GM21381 (cell line): ENCODE measurements at regions not wholly inside any gene's neighbourhood (a gene's known extent, or its start where the extent isn't known, plus 50 kb on each side); places are given as distances from the start of the nearest gene placed in this dataset.

Experiments
- ATAC-seq: cut with Tn5 transposase; IDR thresholded peaks from one replicate; pipeline ENCODE4 v1.9.1; 2021; ENCODE audit warnings: mild to moderate bottlenecking, moderate library complexity; ENCODE audit not compliant: unreplicated experiment

DNA sequence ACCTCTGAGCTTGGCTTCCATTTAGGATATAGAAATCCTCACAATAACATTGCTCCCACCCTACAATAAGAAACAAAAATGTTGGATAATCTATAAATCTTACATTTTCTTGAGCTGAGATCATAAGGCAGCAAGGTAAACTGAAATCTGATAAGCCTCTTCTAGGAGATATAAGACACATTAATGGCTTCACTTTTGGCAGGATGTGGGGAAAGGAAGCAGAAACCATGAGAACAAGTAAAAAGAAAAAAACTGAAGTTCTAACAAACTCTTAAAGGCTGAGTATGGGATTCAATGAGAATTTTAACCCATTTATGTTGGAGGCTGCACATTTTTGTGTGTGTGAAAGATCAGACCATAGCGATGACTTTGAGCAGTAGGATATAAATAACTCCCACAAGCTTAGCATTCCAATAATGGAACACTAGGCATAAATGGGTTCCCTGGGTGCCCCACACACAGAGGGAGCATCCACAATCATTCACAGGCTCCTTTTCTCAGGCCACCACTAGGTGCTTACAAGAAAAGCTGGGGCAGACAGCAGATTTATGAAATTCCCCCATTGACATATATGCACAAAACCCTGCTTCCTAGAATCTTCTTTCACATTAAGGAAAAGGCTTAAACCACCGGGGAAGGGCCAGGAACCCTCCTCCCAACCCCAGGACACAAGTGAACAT, 564.9 kb upstream of the MGMT start:
- no peak for ATAC-seq

GRCh38 chr10:128907155-128907941, 559.7 kb upstream of the MGMT start:
- no peak for ATAC-seq

DNA sequence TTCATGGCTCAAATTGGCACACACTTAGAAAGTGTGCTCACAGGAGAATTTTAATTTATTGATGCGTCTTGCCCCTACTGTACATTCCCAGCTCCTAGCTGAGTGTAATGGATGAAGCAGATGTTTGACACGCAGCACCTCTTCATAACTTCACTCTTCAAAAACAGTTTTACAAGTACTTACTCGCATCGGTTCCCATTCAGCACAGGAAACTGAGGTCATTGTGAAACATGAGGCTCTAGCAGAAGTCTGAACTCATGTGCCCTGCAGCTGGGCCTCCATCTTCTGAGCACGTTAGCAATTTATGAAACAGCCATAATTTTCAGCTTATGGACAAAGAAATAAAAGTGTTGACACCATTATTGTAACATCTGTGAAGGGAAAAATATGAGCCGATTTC, 558.9 kb upstream of the MGMT start:
- ATAC-seq = no peak

- no peak for ATAC-seq
Observed at GRCh38 chr10:128908499-128908898, 558.5 kb upstream of the MGMT start.

DNA sequence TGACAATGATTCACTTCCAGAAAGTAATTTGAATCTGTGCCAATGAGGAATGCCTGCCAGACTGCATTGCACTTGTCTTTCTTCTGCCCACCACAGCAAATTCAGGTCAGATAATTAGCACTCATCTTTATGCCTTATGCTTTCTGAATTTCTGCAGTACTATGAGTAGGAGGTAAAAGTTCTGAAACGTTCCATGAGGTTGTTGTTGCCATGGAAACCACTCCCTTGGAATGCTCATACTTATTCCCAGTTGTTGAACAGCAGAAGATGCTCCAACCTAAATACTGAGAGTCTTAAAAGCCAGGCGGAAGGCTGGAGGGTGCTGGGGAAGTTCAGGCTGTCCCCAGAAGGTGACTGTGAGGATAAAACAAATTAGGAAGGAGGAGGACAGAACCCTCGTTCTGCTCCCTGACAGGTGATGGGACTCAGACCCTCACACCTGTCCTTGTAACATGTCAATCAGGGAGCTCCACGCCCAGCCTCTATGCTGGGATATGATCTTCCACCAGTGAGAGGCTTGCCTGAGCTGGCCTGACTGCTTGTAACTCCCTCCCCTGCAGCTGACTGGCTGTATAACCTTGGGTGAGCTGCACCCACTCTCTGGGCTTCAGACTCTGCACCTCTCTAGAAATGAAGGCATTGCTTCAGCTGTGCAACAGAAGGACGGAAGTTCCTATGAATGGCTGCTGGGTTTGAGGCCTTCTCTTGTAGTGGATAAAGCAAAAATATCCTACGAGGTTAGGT, 554.3 kb upstream of the MGMT start:
- ATAC-seq = no peak

DNA sequence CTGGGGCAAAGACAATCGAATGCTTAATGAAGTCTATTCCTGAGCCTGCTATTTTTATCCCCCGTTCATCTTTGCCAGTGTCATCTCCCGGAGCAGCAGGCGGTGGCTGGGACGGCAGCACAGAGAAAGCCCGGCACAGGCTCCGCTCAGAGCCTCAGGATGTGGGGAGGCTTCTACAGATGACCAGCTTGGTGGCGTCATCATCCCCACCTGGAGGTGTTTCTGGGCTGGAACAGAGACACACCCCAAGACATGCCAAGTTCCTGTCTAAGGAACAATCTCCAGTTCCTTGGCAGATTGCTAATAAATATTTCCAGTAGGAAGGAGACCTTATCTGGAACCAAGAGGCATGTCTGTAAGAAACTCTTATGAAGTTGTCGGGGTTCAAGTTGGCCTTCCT, 552.4 kb upstream of the MGMT start:
- ATAC-seq = no peak

DNA sequence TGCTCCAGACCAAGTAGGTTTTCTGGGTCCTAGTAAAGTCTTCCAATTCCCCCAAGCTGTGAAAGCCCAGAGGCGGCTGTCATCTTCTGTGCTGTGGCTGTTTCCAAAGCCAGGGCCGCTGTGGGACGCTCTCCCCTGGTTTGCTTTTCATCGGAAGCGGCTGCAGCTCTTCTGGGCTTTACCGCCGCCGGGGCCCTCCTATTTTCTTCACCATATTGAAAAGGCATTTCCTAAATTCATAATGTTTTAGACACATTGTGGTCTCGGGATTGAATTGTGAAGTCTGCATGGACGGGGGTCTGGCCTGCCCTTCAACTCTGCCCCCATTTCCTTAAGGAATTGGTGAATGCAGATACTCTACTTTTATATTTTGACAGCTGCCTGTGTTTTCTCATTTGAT, 551.4 kb upstream of the MGMT start:
- ATAC-seq = no peak

DNA sequence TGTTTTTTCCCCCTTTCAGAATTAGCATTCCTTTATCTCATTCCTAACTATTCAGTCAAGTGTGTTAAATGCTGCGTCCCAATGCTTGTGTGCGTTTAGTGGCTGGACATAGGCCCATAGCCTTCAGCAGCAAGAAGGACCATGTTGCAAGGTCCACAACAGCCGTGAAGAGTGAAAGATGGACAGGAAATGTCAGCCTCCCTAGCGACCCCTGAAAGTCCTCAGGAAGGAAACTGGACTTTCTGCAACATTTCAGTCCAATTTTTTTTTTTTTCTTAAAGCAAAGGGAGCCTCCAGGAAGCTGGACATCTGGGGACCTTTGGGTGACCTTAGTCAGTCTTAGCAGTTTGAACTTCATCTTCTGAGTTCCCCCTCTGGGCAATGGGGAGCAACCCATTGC, 550.7 kb upstream of the MGMT start:
- ATAC-seq = no peak

DNA sequence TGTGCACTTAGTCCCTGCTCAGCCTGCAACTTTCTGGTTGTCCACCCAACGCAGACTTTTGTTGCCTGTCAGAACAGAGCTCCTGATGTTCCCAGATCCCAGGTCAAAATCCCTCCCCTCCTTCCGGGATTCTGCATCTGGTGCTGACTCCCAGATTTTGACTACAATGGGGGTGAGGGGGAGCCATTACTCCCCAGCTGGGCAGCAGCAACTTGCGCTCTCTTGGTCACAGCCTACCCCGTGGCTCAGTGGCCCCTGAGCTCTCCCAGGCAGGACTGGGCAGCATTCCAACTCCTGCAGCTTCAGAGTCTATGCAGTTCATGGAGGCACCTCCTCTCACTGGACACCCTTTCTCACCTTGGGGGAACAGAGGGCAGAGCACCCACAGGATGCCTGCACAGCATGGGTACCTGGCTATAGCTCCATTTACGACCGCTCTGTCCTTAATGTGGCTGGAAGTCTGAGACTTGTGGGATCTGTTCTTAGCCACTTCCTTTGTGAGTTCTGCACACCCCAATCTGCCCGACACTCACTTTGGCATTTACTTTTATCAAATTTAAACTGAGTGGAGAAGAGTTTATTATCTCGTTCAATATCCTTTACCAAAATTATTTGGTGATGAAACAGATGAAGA, 545.5 kb upstream of the MGMT start:
- ATAC-seq = no peak

DNA sequence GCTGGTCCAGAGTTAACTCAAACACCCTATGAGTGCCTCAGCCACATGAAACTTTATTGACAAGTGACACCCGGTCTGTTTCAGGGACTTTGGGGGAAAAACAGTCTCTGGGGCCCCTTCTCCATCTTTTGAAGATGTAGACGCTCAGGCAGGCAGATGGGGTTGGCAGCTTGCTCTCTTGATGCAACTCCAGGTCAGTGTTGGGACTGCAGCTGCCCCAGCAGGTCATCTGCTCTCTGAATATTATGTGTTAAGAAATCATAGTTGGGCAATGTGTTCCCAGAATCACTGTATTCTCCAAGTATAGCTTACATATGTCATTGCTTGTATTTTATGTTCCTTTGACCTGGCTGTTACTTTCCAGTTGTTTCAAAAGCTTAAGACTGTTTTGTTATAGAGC, 544.9 kb upstream of the MGMT start:
- ATAC-seq = no peak

GRCh38 chr10:128922619-128923196, 544.3 kb upstream of the MGMT start:
- ATAC-seq = no peak

DNA sequence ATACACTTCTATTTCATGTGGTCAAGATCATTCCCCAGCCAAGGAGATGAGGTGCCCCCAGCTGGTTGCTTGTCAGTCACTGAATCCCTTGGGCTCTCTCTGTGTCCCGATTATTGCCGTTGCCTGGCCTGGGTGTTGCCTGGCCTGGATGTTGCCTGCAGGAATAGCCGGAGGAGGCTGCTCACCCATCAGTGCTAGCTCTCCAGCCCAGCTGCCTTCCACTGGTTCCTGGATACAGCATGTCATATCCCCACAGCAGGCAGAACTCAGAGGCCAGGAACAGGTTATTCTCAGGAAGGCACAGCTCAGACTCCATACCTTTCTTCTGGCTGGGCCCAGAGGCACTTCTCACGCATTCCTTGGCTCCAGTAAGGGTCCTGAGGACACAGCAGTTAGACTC, 542.1 kb upstream of the MGMT start:
- ATAC-seq = no peak

DNA sequence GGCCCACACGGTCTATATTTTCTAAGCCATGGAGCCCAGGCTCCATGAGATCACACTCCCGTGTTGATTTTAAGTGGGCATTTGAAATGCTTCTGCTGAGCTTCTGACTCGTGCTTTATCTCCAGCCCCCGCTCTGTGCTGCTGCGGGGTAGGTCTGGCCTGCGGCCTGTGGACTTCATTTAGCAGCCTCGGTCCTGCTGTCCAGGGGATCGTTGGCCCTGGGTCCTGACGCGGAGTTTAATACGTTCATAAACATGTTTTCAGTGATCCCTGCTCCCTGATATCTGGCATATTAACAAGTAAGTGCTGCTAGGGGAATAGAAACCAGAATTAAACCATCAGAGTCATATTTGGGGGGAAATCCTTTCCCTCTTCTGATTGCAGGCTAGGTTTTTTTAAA, 540.3 kb upstream of the MGMT start:
- ATAC-seq = no peak

GRCh38 chr10:128927497-128928161, 539.4 kb upstream of the MGMT start:
- ATAC-seq = no peak

DNA sequence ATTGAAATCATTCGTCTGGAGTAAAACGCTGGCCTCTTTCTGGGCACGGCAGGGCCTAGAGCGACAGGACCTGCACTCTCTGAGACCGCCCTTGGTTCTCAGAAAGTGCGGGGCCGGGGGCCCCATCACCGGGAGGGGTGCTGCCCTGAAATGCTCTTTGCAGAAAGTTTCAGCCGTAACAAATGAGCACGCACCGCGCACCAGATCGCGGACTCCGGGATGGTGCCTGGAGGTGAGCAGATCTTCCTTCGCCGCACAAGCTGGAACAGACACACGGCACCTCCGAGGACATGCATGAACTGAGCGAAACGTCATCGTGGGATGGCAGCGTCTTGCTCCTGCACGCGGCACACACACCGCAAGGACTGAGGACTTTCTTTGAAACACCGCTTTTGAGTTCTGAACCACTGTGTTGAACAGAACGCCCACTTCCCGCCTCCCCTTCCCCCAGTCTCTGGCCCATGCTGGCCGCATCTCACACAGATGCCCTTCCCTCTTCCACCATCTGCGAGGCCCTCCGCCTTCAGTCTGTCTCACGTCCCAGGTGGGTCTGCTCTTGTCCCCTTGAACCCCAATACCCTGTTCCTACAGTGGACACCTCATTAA, 538.7 kb upstream of the MGMT start:
- no peak for ATAC-seq

DNA sequence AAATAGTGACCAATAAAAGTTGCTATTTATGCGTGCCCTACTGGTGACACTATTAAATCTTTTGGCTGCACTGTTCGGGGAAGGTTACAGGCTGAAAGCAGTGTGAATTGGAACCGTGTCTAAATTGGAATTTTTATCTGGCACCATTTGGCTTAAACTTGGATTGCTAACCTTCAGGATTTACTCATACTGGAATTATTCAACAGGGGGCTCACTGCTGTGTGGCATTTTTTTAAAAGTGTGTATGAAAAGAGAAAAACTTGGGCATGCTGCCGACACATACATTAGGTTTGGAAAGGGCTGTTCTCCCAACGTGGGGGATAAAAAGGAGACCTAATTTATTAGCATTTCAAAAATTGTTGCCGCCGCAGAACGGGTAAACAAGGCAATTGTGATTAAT, 537.9 kb upstream of the MGMT start:
- ATAC-seq = no peak

GRCh38 chr10:128929767-128930166, 537.3 kb upstream of the MGMT start:
- ATAC-seq = no peak

DNA sequence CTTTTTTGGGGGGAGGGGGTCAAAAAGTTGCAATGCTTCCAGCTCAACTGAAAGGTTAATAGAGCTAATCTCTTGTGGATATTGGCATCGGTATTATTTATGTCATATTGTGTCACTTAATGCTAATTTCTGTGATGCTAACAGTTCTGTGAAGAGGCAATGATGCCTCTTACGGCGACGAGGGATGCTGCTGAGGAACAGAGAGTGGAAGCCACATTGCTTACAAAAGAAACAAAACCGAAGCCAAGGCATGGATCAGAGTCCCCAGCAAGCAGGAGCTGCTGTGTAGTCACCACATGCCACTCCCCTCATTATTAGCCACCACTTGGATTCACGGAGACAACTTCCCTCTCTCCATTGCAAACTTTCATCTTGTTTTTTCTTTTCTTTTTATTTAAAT, 536.5 kb upstream of the MGMT start:
- ATAC-seq = no peak

DNA sequence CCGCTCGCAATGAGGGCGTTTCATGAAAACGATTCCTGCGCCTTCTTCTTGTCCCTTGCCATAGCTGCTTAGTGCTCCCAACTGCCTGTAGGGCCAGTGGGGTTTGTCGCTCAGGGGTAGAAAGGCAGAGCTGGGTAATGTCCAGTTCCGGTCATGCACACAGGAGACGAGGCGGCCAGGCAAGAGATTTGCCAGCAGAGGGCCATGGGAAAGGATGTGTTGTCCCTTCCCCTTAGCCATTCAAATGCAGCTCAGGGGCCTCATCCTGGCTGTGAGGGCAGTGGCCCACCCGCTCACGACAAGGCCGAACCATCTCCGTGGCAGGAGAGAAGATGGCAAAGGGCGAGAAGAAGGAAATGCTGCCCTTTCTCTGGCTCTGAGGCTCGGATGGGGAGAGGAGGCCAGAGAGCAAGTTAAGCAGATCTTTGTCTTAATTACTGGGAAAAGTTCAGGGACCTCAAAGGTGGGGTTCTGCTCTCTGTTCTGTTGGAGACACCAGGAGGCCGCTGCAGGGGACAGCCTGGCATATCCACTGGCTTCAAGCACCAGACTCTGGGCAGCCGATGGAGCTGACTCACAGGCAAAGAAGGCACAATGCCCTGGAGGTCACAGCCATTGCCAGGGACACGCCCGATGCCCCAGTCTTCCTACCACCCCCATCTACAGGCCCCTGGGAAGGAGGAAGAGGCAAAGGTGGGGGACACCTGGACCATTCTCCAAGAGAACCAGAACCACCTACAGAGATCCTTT, 534.8 kb upstream of the MGMT start:
- no peak for ATAC-seq

GRCh38 chr10:128934492-128934891, 532.5 kb upstream of the MGMT start:
- no peak for ATAC-seq
